GM23338 (cell line): ENCODE measurements at regions not wholly inside any gene's neighbourhood (a gene's known extent, or its start where the extent isn't known, plus 50 kb on each side); places are given as distances from the start of the nearest gene placed in this dataset.

ENCODE experiments used
- ATAC-seq: fragments of 200-7000 bp; cut with Tn5 transposase; 3 replicates; pipeline ENCODE4 v1.9.1; 2020
- DNase-seq: peaks from one replicate; pipeline ENCODE4 v3.0.0-alpha.2; 2015; ENCODE audit warnings: low spot score
- H2AFZ ChIP-seq: fragments of 200-600 bp; sonication (generic); 2 replicates; pipeline ENCODE4 v1.8.0; 2016; ENCODE audit warnings: antibody characterized with exemption, mild to moderate bottlenecking, moderate library complexity
- H3F3A ChIP-seq: fragments of 200-600 bp; sonication (generic); replicated peaks from 2 replicates; pipeline ENCODE4 v1.8.0; 2017; ENCODE audit warnings: antibody characterized with exemption, mixed run types, low read depth
- H3K27ac ChIP-seq: fragments of 200-600 bp; sonication (generic); 2 replicates; pipeline ENCODE4 v1.6.1; 2016; ENCODE audit warnings: low read depth
- H3K27me3 ChIP-seq: fragments of 200-600 bp; sonication (generic); 2 replicates; pipeline ENCODE4 v1.8.0; 2016; ENCODE audit warnings: mild to moderate bottlenecking, mixed run types, moderate library complexity; ENCODE audit not compliant: insufficient read depth
- H3K36me3 ChIP-seq: fragments of 200-600 bp; sonication (generic); 2 replicates; pipeline ENCODE4 v1.8.0; 2016; ENCODE audit warnings: mild to moderate bottlenecking; ENCODE audit not compliant: insufficient read depth
- H3K4me1 ChIP-seq: fragments of 200-600 bp; sonication (generic); 2 replicates; pipeline ENCODE4 v1.8.0; 2016; ENCODE audit warnings: mild to moderate bottlenecking, moderate library complexity; ENCODE audit not compliant: insufficient read depth
- H3K4me2 ChIP-seq: fragments of 200-600 bp; sonication (generic); 2 replicates; pipeline ENCODE4 v1.7.1; 2017; ENCODE audit warnings: mixed run types
- H3K4me3 ChIP-seq: fragments of 200-600 bp; sonication (generic); 2 replicates; pipeline ENCODE4 v1.6.1; 2016; ENCODE audit warnings: mixed run types
- H3K79me2 ChIP-seq: fragments of 200-600 bp; sonication (generic); replicated peaks from 2 replicates; pipeline ENCODE4 v1.8.0; 2017; ENCODE audit warnings: mild to moderate bottlenecking; ENCODE audit not compliant: insufficient read depth
- H3K9me2 ChIP-seq: fragments of 200-600 bp; sonication (generic); 2 replicates; pipeline ENCODE4 v1.8.0; 2017; ENCODE audit not compliant: insufficient read depth
- H4K20me1 ChIP-seq: fragments of 200-600 bp; sonication (generic); replicated peaks from 2 replicates; pipeline ENCODE4 v1.8.0; 2017; ENCODE audit warnings: mild to moderate bottlenecking; ENCODE audit not compliant: insufficient read depth
- H3K27ac Mint-ChIP-seq: 2 replicates; pipeline ENCODE4 v1.8.0; 2020; ENCODE audit warnings: inconsistent platforms, mild to moderate bottlenecking, moderate library complexity, mixed read lengths
- H3K27me3 Mint-ChIP-seq: 3 replicates; pipeline ENCODE4 v1.8.0; 2022; ENCODE audit warnings: low read depth, mild to moderate bottlenecking, moderate library complexity, mixed read lengths, inconsistent platforms; ENCODE audit not compliant: insufficient read depth, poor library complexity
- H3K36me3 Mint-ChIP-seq: 3 replicates; pipeline ENCODE4 v1.8.0; 2021; ENCODE audit warnings: low read depth, mild to moderate bottlenecking, inconsistent platforms, moderate library complexity, mixed read lengths
- H3K4me1 Mint-ChIP-seq: 3 replicates; pipeline ENCODE4 v1.8.0; 2020; ENCODE audit warnings: mild to moderate bottlenecking, inconsistent platforms, mixed read lengths
- H3K4me3 Mint-ChIP-seq: 3 replicates; pipeline ENCODE4 v1.8.0; 2021; ENCODE audit warnings: moderate library complexity, mild to moderate bottlenecking, inconsistent platforms, mixed read lengths
- H3K9me3 Mint-ChIP-seq: 3 replicates; pipeline ENCODE4 v1.8.0; 2020; ENCODE audit warnings: moderate library complexity, mild to moderate bottlenecking, inconsistent platforms, mixed read lengths
- CREB1 ChIP-seq: fragments of 250-450 bp; sonication (Bioruptor Pico); IDR thresholded peaks from 2 replicates; pipeline ENCODE4 v1.5.0; 2020; ENCODE audit warnings: low read depth, mild to moderate bottlenecking, moderate library complexity
- EZH2 ChIP-seq: fragments of 200-600 bp; sonication (generic); IDR thresholded peaks from one replicate; pipeline ENCODE4 v1.8.0; 2017; ENCODE audit warnings: antibody characterized with exemption, mild to moderate bottlenecking, low read depth; ENCODE audit not compliant: unreplicated experiment
- JUNB ChIP-seq: IDR thresholded peaks from one replicate; pipeline ENCODE4 v1.6.1; 2016; ENCODE audit warnings: antibody characterized with exemption; ENCODE audit not compliant: unreplicated experiment
- NANOG ChIP-seq: IDR thresholded peaks from 2 replicates; pipeline ENCODE4 v1.6.1; 2016; ENCODE audit warnings: antibody characterized with exemption, borderline replicate concordance
- STAT1 ChIP-seq: IDR thresholded peaks from one replicate; pipeline ENCODE4 v1.6.1; 2016; ENCODE audit warnings: antibody characterized with exemption; ENCODE audit not compliant: unreplicated experiment
- ZNF114 ChIP-seq: fragments of 250-450 bp; sonication (Bioruptor Pico); IDR thresholded peaks from 2 replicates; pipeline ENCODE4 v1.5.0; 2020; ENCODE audit warnings: mild to moderate bottlenecking, moderate library complexity
- ZNF331 ChIP-seq: fragments of 250-450 bp; sonication (Bioruptor Pico); IDR thresholded peaks from 2 replicates; pipeline ENCODE4 v1.5.0; 2020; ENCODE audit warnings: low read depth, mild to moderate bottlenecking, moderate library complexity
- ZNF462 ChIP-seq: fragments of 250-450 bp; sonication (Bioruptor Pico); IDR thresholded peaks from 2 replicates; pipeline ENCODE4 v1.5.0; 2020; ENCODE audit warnings: mild to moderate bottlenecking, moderate library complexity
- TF ChIP-seq, protein P1 (sequence below): IDR thresholded peaks from 2 replicates; pipeline ENCODE4 v1.6.1; 2016; ENCODE audit warnings: antibody characterized with exemption

DNA sequence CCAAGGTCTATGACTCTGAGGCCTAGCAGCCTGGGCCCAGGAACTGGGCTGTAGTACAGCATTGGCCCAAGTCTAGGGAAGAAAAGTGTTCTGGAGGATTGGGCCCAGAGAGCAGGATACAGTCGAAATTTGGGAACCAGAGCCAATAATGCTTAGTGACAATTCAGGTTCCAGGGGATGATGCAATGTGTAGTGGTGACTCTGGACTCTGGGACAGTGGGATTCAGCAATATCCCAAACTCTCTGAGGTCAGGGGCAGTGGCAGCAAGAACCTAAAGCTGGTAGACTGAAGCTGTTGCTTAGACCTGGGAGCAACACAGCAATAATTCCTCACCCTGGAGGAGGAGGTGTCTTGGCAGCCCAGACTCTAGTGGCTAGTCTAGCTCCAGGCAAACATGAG lies 545.5 kb upstream of the ARGLU1 start (continued):
- TF ChIP-seq, protein P1, sequence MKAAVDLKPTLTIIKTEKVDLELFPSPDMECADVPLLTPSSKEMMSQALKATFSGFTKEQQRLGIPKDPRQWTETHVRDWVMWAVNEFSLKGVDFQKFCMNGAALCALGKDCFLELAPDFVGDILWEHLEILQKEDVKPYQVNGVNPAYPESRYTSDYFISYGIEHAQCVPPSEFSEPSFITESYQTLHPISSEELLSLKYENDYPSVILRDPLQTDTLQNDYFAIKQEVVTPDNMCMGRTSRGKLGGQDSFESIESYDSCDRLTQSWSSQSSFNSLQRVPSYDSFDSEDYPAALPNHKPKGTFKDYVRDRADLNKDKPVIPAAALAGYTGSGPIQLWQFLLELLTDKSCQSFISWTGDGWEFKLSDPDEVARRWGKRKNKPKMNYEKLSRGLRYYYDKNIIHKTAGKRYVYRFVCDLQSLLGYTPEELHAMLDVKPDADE: no peak
- TF ChIP-seq STAT1: no peak
- no peak for TF ChIP-seq ZNF331
- TF ChIP-seq ZNF462: no peak
- TF ChIP-seq JUNB: no peak
- TF ChIP-seq NANOG: no peak

DNA sequence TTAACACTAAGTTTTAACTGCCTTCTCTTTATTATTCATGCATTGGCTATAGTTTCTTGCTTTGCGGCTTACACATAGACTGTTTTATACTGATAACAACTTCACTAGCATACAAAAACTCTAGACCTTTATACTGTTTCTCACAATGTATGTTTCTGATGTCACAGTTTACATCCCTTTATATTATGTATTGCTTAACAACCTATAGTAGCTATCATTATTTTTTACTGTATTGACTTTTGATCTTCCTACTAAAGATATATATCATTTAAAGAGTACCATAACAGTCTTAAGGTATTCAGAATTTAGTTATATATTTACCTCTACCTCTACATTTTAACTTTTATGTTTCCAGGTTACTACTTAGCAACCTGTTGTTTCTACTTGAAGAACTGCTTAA lies 543.3 kb upstream of the ARGLU1 start:
- ATAC-seq (no peak), DNase-seq (no peak)
- 0 out of 2 replicates have a peak, but pooled peaks cover 4% of the 10 kb centered on the region for H3K36me3 ChIP-seq
- peaks cover 3% of the 10 kb centered on the region; the same call in 1 of the 2 replicates for H3K9me2 ChIP-seq
- no peaks in the 10 kb centered on the region for H3K27me3 ChIP-seq
- H3K4me3 ChIP-seq: no peak overlapping the region
- H3K4me1 ChIP-seq: no peaks in the 10 kb centered on the region
- Mint-ChIP-seq H3K9me3 (peaks cover 12% of the 10 kb centered on the region), H3K4me1 (peaks cover 6% of the 10 kb centered on the region; the same call in 2 of the 3 replicates), H3K27ac (no peak overlapping the region), H3K27me3 (no peaks in the 10 kb centered on the region), H3K4me3 (no peak overlapping the region), H3K36me3 (no peaks in the 10 kb centered on the region)
- H4K20me1 ChIP-seq: no peaks in the 10 kb centered on the region
- H3F3A ChIP-seq: no peaks in the 10 kb centered on the region
- no peak overlapping the region for H3K4me2 ChIP-seq
- no peaks in the 10 kb centered on the region for H3K79me2 ChIP-seq
- H2AFZ ChIP-seq: no peak overlapping the region
- H3K27ac ChIP-seq: no peak overlapping the region
- no peak for TF ChIP-seq CREB1 (CRISPR knock-in tag)
- TF ChIP-seq, protein P1: no peak
- no peak for TF ChIP-seq EZH2
- TF ChIP-seq JUNB: no peak
- no peak for TF ChIP-seq ZNF114 (CRISPR knock-in tag)
